ENCODE measurements at regions not wholly inside any gene's neighbourhood (a gene's known extent, or its start where the extent isn't known, plus 50 kb on each side); places are given as distances from the start of the nearest gene placed in this dataset.

DNA sequence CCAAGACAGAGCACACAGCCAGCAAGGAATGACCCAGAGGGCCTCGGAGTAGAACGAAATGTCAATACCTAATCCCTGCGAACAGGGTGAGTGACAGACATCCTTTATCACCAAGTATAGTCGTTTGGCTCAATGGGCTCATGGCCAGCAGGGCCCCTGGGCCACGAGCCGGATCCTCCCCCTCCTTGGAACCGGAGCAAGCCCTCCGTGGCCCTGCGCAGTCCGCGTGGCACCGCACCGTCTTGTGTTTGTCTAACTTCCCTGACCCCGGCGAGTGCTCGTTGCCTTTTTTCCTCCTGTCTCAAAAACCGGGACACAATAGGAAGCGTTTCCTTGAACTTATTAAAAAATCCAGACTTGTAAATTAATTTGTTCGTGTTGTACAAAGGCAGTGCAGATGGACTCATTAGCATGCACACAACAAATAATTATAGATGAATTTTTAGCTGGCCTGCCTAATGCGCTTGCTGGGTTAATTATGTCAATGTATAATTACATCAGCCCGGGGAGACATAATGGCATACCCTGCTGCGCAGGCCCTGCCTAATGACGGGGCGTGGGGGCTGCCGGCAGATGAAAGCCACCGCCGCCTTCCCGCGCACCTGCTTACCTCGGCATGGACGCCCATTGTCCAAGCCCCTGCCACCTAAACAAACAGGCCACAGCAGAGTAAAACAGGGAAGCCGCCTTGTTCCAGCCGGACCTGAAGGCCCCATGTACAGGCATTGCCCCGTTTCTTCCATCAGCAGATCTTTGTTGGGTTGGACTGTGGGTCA lies 81.6 kb downstream of the PHETA1 start:
- no peaks in the 10 kb centered on the region for H3K79me2 ChIP-seq (ENCODE audit: control insufficient read depth, insufficient read depth, low read length)
- H3K27me3 ChIP-seq (replicated peaks in 1 of 4; ENCODE audit: control extremely low read depth in 1 of 4, control insufficient read depth in 3 of 4, insufficient read depth in 4 of 4, low read length in 3 of 4), result no peaks in the 10 kb centered on the region
- H3K4me3 Mint-ChIP-seq, result no peak overlapping the region
- no peak overlapping the region for H3K4me2 ChIP-seq (replicated peaks; ENCODE audit: low read depth, low read length, poor library complexity, severe bottlenecking)
- H3K9ac ChIP-seq (ENCODE audit: low read length), result no peak overlapping the region
- peaks cover 0 to 12% (median 0%) of the 10 kb centered on the region in 3 donors for H3K9me3 ChIP-seq (ENCODE audit: control extremely low read depth in 1 of 3, control insufficient read depth in 2 of 3, insufficient read depth in 1 of 3, low read length in 2 of 3)
- WGBS (ENCODE audit: insufficient coverage), result 97% methylated on average over 30 of the region's 34 CpGs
- no peak overlapping the region for H3K27ac Mint-ChIP-seq
- no peaks in the 10 kb centered on the region for H3K9me3 Mint-ChIP-seq (ENCODE audit: insufficient read depth)
- CTCF ChIA-PET, result interaction anchor here (1.6 kb wide), 1 partner anchor 13 kb away, joined by 5 read pairs; no protein-coding TSS in a partner anchor
- no peaks in the 10 kb centered on the region for H4K20me1 ChIP-seq (ENCODE audit: control insufficient read depth, insufficient read depth, low read length, poor library complexity, severe bottlenecking)
- no peaks in the 10 kb centered on the region for H3K36me3 ChIP-seq (replicated peaks in 1 of 2; ENCODE audit: control extremely low read depth in 1 of 2, control insufficient read depth in 1 of 2, extremely low read depth in 1 of 2, insufficient read depth in 2 of 2, low read length in 1 of 2)
- no peak overlapping the region for H2AFZ ChIP-seq (ENCODE audit: insufficient read depth, low read depth, low read length, poor library complexity, severe bottlenecking)
- intact Hi-C loops (cut with micrococcal nuclease), result no loop called here
- ATAC-seq (ENCODE audit: low read depth) (no peak), DNase-seq (no peak)
- H3K27me3 Mint-ChIP-seq, result peaks cover 3% of the 10 kb centered on the region
- TF ChIP-seq, protein P1, sequence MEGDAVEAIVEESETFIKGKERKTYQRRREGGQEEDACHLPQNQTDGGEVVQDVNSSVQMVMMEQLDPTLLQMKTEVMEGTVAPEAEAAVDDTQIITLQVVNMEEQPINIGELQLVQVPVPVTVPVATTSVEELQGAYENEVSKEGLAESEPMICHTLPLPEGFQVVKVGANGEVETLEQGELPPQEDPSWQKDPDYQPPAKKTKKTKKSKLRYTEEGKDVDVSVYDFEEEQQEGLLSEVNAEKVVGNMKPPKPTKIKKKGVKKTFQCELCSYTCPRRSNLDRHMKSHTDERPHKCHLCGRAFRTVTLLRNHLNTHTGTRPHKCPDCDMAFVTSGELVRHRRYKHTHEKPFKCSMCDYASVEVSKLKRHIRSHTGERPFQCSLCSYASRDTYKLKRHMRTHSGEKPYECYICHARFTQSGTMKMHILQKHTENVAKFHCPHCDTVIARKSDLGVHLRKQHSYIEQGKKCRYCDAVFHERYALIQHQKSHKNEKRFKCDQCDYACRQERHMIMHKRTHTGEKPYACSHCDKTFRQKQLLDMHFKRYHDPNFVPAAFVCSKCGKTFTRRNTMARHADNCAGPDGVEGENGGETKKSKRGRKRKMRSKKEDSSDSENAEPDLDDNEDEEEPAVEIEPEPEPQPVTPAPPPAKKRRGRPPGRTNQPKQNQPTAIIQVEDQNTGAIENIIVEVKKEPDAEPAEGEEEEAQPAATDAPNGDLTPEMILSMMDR (IDR thresholded peaks at IDR 0.05), result no peak
- TF ChIP-seq EZH2 (IDR thresholded peaks at IDR 0.05; ENCODE audit: borderline replicate concordance, insufficient read depth, low read depth, low read length, poor library complexity, severe bottlenecking), result no peak
- H3K4me3 ChIP-seq (ENCODE audit: control extremely low read depth in 1 of 5, extremely low read depth in 1 of 5, insufficient read depth in 1 of 5, low read depth in 2 of 5, low read length in 4 of 5), result no peak overlapping the region
- H3K27ac ChIP-seq (ENCODE audit: low read length in 2 of 2), result no peak overlapping the region
- POLR2A ChIA-PET, result no interaction called here
- H3K4me1 Mint-ChIP-seq, result no peaks in the 10 kb centered on the region
- no peaks in the 10 kb centered on the region for H3K4me1 ChIP-seq (ENCODE audit: control insufficient read depth in 2 of 2, insufficient read depth in 2 of 2, low read length in 2 of 2)

DNA sequence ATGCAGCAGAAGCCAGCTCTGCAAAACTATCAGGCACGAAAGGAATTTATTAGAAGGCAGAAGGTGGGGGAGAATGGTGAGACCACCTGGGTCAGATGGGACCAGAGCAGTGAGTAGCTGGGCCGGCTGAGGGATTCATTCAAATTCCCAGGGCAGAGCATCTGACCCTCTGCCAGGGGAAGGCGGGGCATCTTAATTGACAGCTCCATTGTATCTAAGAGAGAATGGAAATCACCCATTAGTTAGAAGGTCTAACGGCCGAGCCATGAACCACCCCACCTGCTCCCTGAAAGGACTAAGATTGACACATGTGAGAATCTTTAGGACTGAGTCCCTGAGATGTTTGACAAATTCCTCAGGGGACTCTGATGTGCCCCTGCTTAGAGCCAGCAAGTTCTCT lies 83.7 kb downstream of the PHETA1 start:
- peaks cover 7% of the 10 kb centered on the region for H3K9me3 Mint-ChIP-seq (ENCODE audit: insufficient read depth)
- DNase-seq (no peak), ATAC-seq (ENCODE audit: low read depth) (no peak)
- Histone ChIP-seq H3K27ac (ENCODE audit: low read length in 2 of 2) (no peak overlapping the region), H3K9me3 (ENCODE audit: control extremely low read depth in 1 of 3, control insufficient read depth in 2 of 3, insufficient read depth in 1 of 3, low read length in 2 of 3) (peaks cover 0 to 18% (median 5%) of the 10 kb centered on the region in 3 donors), H3K36me3 (replicated peaks in 1 of 2; ENCODE audit: control extremely low read depth in 1 of 2, control insufficient read depth in 1 of 2, extremely low read depth in 1 of 2, insufficient read depth in 2 of 2, low read length in 1 of 2) (no peaks in the 10 kb centered on the region), H3K79me2 (ENCODE audit: control insufficient read depth, insufficient read depth, low read length) (no peaks in the 10 kb centered on the region), H3K4me2 (replicated peaks; ENCODE audit: low read depth, low read length, poor library complexity, severe bottlenecking) (no peak overlapping the region), H2AFZ (ENCODE audit: insufficient read depth, low read depth, low read length, poor library complexity, severe bottlenecking) (no peak overlapping the region), H3K4me3 (ENCODE audit: control extremely low read depth in 1 of 5, extremely low read depth in 1 of 5, insufficient read depth in 1 of 5, low read depth in 2 of 5, low read length in 4 of 5) (no peak overlapping the region), H3K4me1 (ENCODE audit: control insufficient read depth in 2 of 2, insufficient read depth in 2 of 2, low read length in 2 of 2) (no peaks in the 10 kb centered on the region), H4K20me1 (ENCODE audit: control insufficient read depth, insufficient read depth, low read length, poor library complexity, severe bottlenecking) (no peaks in the 10 kb centered on the region), H3K9ac (ENCODE audit: low read length) (no peak overlapping the region), H3K27me3 (replicated peaks in 1 of 4; ENCODE audit: control extremely low read depth in 1 of 4, control insufficient read depth in 3 of 4, insufficient read depth in 4 of 4, low read length in 3 of 4) (peaks cover 0 to 7% (median 0%) of the 10 kb centered on the region in 4 experiments)
- CTCF ChIA-PET, result interaction anchor here (1.7 kb wide), 1 partner anchor 390 kb away, joined by 4 read pairs; no protein-coding TSS in a partner anchor
- POLR2A ChIA-PET, result no interaction called here
- no peaks in the 10 kb centered on the region for H3K4me1 Mint-ChIP-seq
- no peak overlapping the region for H3K27ac Mint-ChIP-seq
- H3K27me3 Mint-ChIP-seq, result peaks cover 12% of the 10 kb centered on the region
- intact Hi-C loops (cut with micrococcal nuclease), result no loop called here
- no peak for TF ChIP-seq EZH2 (IDR thresholded peaks at IDR 0.05; ENCODE audit: borderline replicate concordance, insufficient read depth, low read depth, low read length, poor library complexity, severe bottlenecking)
- TF ChIP-seq, protein P1 (IDR thresholded peaks at IDR 0.05), result no peak
- no peak overlapping the region for H3K4me3 Mint-ChIP-seq
- WGBS (ENCODE audit: insufficient coverage), result 85% methylated on average over 4 of the region's 5 CpGs
